ENCODE measurements at regions not wholly inside any gene's neighbourhood (a gene's known extent, or its start where the extent isn't known, plus 50 kb on each side); places are given as distances from the start of the nearest gene placed in this dataset.

GRCh38 chr12:89832336-89832735 is 123.7 kb upstream of the ATP2B1 start:
- ChIA-PET CTCF (interaction anchor here (0.6 kb wide), 1 partner anchor 418 kb away, joined by 4 read pairs; no protein-coding TSS in a partner anchor), POLR2A (no interaction called here)

GRCh38 chr12:89831310-89832095 is 122.9 kb upstream of the ATP2B1 start:
- DNase-seq (ENCODE audit: low read depth) = no peak
- ChIA-PET CTCF (interaction anchor here (0.6 to 0.7 kb wide), 2 partner anchors 155 to 419 kb away, joined by 3 to 4 read pairs; no protein-coding TSS in a partner anchor), POLR2A (no interaction called here)
- Histone ChIP-seq H3K27me3 (ENCODE audit: control insufficient read depth, insufficient read depth, low read length) (no peaks in the 10 kb centered on the region), H3K4me3 (ENCODE audit: low read depth, low read length) (no peak overlapping the region), H3K36me3 (ENCODE audit: control insufficient read depth, insufficient read depth, low read length) (no peaks in the 10 kb centered on the region)
- TF ChIP-seq CTCF (IDR thresholded peaks at IDR 0.05; ENCODE audit: insufficient read depth, low read depth, low read length) = no peak

More at GRCh38 chr12:89832336-89832735, 123.7 kb upstream of the ATP2B1 start:
- Histone ChIP-seq H3K36me3 (ENCODE audit: control insufficient read depth, insufficient read depth, low read length) (no peaks in the 10 kb centered on the region), H3K27me3 (ENCODE audit: control insufficient read depth, insufficient read depth, low read length) (no peaks in the 10 kb centered on the region), H3K4me3 (ENCODE audit: low read depth, low read length) (no peak overlapping the region)
- no peak for TF ChIP-seq CTCF (IDR thresholded peaks at IDR 0.05; ENCODE audit: insufficient read depth, low read depth, low read length)
- DNase-seq (ENCODE audit: low read depth) = no peak

- Histone ChIP-seq H3K27me3 (ENCODE audit: control insufficient read depth, insufficient read depth, low read length) (no peaks in the 10 kb centered on the region), H3K4me3 (ENCODE audit: low read depth, low read length) (no peak overlapping the region), H3K36me3 (ENCODE audit: control insufficient read depth, insufficient read depth, low read length) (no peaks in the 10 kb centered on the region)
- ChIA-PET CTCF (interaction anchor here (0.9 kb wide), 1 partner anchor 32 kb away, joined by 4 read pairs; no protein-coding TSS in a partner anchor), POLR2A (no interaction called here)
- no peak for TF ChIP-seq CTCF (IDR thresholded peaks at IDR 0.05; ENCODE audit: insufficient read depth, low read depth, low read length)
- no peak for DNase-seq (ENCODE audit: low read depth)
Measured at GRCh38 chr12:89829434-89829975, 120.9 kb upstream of the ATP2B1 start.

GRCh38 chr12:89828575-89828974 is 119.9 kb upstream of the ATP2B1 start:
- no peaks in the 10 kb centered on the region for H3K36me3 ChIP-seq (ENCODE audit: control insufficient read depth, insufficient read depth, low read length)
- H3K4me3 ChIP-seq (ENCODE audit: low read depth, low read length) = no peak overlapping the region
- no peaks in the 10 kb centered on the region for H3K27me3 ChIP-seq (ENCODE audit: control insufficient read depth, insufficient read depth, low read length)
- TF ChIP-seq CTCF (IDR thresholded peaks at IDR 0.05; ENCODE audit: insufficient read depth, low read depth, low read length) = no peak
- no peak for DNase-seq (ENCODE audit: low read depth)
- POLR2A ChIA-PET = no interaction called here
- CTCF ChIA-PET = interaction anchor here (0.9 kb wide), 1 partner anchor 31 kb away, joined by 4 read pairs; no protein-coding TSS in a partner anchor

GRCh38 chr12:89827592-89827991 is 119.0 kb upstream of the ATP2B1 start:
- H3K27me3 ChIP-seq (ENCODE audit: control insufficient read depth, insufficient read depth, low read length) = no peaks in the 10 kb centered on the region
- TF ChIP-seq CTCF (IDR thresholded peaks at IDR 0.05; ENCODE audit: insufficient read depth, low read depth, low read length) = no peak
- no peak for DNase-seq (ENCODE audit: low read depth)
- CTCF ChIA-PET = no interaction called here
- POLR2A ChIA-PET = no interaction called here
- H3K4me3 ChIP-seq (ENCODE audit: low read depth, low read length) = no peak overlapping the region
- no peaks in the 10 kb centered on the region for H3K36me3 ChIP-seq (ENCODE audit: control insufficient read depth, insufficient read depth, low read length)

All from BJ (cell line).